Spleen (tissue), 7 donors: ENCODE measurements at regions not wholly inside any gene's neighbourhood (a gene's known extent, or its start where the extent isn't known, plus 50 kb on each side); places are given as distances from the start of the nearest gene placed in this dataset.

Experiments
- POLR2A ChIP-seq, 3 donors: fragments of 450-650 bp; IDR thresholded peaks; one replicate each; pipeline ENCODE4 v1.5.1; 2017; ENCODE audit warnings: antibody characterized with exemption in 3 of 3, mild to moderate bottlenecking in 1 of 3
- TF ChIP-seq, protein P1 (sequence below), 11 experiments: fragments of 200-600 bp in 7 of 11; fragments of 450-650 bp in 4 of 11; sonication (generic) in 4 of 11; IDR thresholded peaks in 8 of 11; conservative IDR thresholded peaks in 3 of 11; 1 replicate in 7 of 11; 2 replicates in 4 of 11; pipeline versions ENCODE4 v1.4.0 to v1.8.0; 2016 to 2021; ENCODE audit warnings: antibody characterized with exemption in 11 of 11, inconsistent platforms in 4 of 11, mild to moderate bottlenecking in 1 of 11
- donor health status: DM: no; HTN: no; CAD: no; lungs with moderate emphysema.
- donor health status: DM: no; HTN: no; CAD: no.
- donor health status: DM: no; HTN: no; CAD: no.

DNA sequence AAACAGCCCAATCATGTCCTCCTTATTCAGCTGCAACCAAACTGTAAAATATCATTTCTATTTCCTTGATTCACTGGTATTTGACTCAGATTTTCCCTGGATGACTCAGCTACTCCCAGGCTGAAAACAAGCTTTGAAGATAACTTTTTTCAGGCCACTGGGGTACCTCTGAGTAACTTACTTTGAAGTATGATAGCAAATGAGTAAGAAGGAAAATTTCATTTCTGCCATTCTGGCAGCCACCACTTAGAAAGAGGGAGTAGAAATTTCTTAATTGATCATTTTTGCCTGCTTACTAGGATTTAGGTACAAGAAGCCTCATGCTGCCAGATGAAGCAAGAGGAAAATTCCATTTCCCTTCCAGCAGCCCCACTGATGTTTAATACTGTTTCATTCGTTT lies 247.4 kb downstream of the PRELID2 start:
- TF ChIP-seq, protein P1, sequence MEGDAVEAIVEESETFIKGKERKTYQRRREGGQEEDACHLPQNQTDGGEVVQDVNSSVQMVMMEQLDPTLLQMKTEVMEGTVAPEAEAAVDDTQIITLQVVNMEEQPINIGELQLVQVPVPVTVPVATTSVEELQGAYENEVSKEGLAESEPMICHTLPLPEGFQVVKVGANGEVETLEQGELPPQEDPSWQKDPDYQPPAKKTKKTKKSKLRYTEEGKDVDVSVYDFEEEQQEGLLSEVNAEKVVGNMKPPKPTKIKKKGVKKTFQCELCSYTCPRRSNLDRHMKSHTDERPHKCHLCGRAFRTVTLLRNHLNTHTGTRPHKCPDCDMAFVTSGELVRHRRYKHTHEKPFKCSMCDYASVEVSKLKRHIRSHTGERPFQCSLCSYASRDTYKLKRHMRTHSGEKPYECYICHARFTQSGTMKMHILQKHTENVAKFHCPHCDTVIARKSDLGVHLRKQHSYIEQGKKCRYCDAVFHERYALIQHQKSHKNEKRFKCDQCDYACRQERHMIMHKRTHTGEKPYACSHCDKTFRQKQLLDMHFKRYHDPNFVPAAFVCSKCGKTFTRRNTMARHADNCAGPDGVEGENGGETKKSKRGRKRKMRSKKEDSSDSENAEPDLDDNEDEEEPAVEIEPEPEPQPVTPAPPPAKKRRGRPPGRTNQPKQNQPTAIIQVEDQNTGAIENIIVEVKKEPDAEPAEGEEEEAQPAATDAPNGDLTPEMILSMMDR (IDR thresholded peaks at IDR 0.05 in 8 of 11, conservative IDR thresholded peaks at IDR 0.05 in 3 of 11), result no peak
- no peak for TF ChIP-seq POLR2A (IDR thresholded peaks at IDR 0.05)
